ENCODE measurements at regions not wholly inside any gene's neighbourhood (a gene's known extent, or its start where the extent isn't known, plus 50 kb on each side); places are given as distances from the start of the nearest gene placed in this dataset.

- TF ChIP-seq POLR2A (IDR thresholded peaks at IDR 0.05), result no peak
- TF ChIP-seq CTCF (IDR thresholded peaks at IDR 0.05), result no peak
Measured at GRCh38 chr1:224524679-224525078, 90.1 kb upstream of the WDR26 start.

Measured in Peyer's patch (tissue), 4 donors.